ENCODE measurements at regions not wholly inside any gene's neighbourhood (a gene's known extent, or its start where the extent isn't known, plus 50 kb on each side); places are given as distances from the start of the nearest gene placed in this dataset.

DNA sequence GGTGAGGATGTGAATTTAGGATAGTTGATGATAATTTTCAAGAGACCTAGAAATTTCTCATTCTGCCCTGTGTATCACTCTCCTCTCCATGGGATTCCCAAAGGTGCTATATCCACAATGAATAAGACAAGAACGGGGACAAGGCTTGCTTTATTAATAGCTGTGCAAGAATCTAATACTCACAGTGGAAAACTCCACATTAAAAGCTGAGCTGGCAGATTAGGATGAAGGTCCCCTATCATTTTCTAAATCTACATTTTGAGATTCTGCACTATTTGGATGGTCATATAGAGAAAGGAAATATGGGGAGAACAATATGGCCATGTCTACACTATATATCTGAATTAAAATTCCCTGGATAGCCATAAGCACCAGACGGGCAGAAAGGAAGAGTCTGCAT is 411.0 kb upstream of the TGFBR2 start:
- TF ChIP-seq, protein P1, sequence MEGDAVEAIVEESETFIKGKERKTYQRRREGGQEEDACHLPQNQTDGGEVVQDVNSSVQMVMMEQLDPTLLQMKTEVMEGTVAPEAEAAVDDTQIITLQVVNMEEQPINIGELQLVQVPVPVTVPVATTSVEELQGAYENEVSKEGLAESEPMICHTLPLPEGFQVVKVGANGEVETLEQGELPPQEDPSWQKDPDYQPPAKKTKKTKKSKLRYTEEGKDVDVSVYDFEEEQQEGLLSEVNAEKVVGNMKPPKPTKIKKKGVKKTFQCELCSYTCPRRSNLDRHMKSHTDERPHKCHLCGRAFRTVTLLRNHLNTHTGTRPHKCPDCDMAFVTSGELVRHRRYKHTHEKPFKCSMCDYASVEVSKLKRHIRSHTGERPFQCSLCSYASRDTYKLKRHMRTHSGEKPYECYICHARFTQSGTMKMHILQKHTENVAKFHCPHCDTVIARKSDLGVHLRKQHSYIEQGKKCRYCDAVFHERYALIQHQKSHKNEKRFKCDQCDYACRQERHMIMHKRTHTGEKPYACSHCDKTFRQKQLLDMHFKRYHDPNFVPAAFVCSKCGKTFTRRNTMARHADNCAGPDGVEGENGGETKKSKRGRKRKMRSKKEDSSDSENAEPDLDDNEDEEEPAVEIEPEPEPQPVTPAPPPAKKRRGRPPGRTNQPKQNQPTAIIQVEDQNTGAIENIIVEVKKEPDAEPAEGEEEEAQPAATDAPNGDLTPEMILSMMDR (conservative IDR thresholded peaks at IDR 0.05 in 1 of 2, IDR thresholded peaks at IDR 0.05 in 1 of 2; ENCODE audit: low read depth in 1 of 2, low read length in 2 of 2): no peak
- TF ChIP-seq EZH2 (IDR thresholded peaks at IDR 0.05; ENCODE audit: low read length, missing control alignments): no peak

Data from fibroblast of lung (primary cell).